GM12891 (cell line): ENCODE measurements at regions not wholly inside any gene's neighbourhood (a gene's known extent, or its start where the extent isn't known, plus 50 kb on each side); places are given as distances from the start of the nearest gene placed in this dataset.

Experiments
- DNase-seq: peaks from one replicate; pipeline ENCODE4 v3.0.0; 2011; ENCODE audit warnings: low spot score; ENCODE audit not compliant: insufficient read length
- FAIRE-seq: peaks from 2 replicates; lab custom pipeline; 2011; peaks lifted over from hg19 to GRCh38; lab: Jason Lieb, UNC
- PAX5 ChIP-seq: IDR thresholded peaks from 2 replicates; pipeline ENCODE4 v1.6.1; 2011; ENCODE audit warnings: low read length, moderate library complexity, mild to moderate bottlenecking; ENCODE audit not compliant: insufficient read depth, severe bottlenecking
- POLR2A ChIP-seq: IDR thresholded peaks from 2 replicates; pipeline ENCODE4 v1.6.1; 2011; ENCODE audit warnings: low read depth, low read length, control low read depth
- POLR2AphosphoS5 ChIP-seq: IDR thresholded peaks from 2 replicates; pipeline ENCODE4 v1.6.1; 2011; ENCODE audit warnings: low read depth, low read length, control low read depth
- POU2F2 ChIP-seq: IDR thresholded peaks from 2 replicates; pipeline ENCODE4 v1.6.1; 2011; ENCODE audit warnings: low read depth, mild to moderate bottlenecking, control low read depth, low read length, moderate library complexity
- SPI1 ChIP-seq: IDR thresholded peaks from 2 replicates; pipeline ENCODE4 v1.6.1; 2011; ENCODE audit warnings: low read depth, low read length, control low read depth
- TAF1 ChIP-seq: IDR thresholded peaks from 2 replicates; pipeline ENCODE4 v1.6.1; 2011; ENCODE audit warnings: low read depth, low read length, control low read depth

- DNase-seq (no peak), FAIRE-seq (no peak)
- TF ChIP-seq POLR2AphosphoS5 (no peak), POLR2A (no peak), POU2F2 (no peak), TAF1 (no peak), SPI1 (no peak), PAX5 (no peak)
Observed at GRCh38 chr21:35646606-35647005, 413.7 kb downstream of the SETD4 start.

- TF ChIP-seq TAF1: no peak
- FAIRE-seq (no peak), DNase-seq (no peak)
Observed at GRCh38 chr21:35645991-35646390, 414.3 kb downstream of the SETD4 start.

- TF ChIP-seq POU2F2 (no peak), POLR2A (no peak), POLR2AphosphoS5 (no peak), TAF1 (no peak), PAX5 (no peak), SPI1 (no peak)
- FAIRE-seq (no peak), DNase-seq (no peak)
Observed at GRCh38 chr21:35644523-35644922, 415.8 kb downstream of the SETD4 start.

GRCh38 chr21:35643176-35643575 lies 417.1 kb downstream of the SETD4 start:
- FAIRE-seq (no peak), DNase-seq (no peak)
- TF ChIP-seq POU2F2 (no peak), POLR2A (no peak), PAX5 (no peak)

GRCh38 chr21:35641271-35642016 lies 418.9 kb downstream of the SETD4 start:
- no peak for TF ChIP-seq POU2F2
- TF ChIP-seq POLR2AphosphoS5: no peak
- TF ChIP-seq TAF1: no peak
- TF ChIP-seq POLR2A: no peak
- TF ChIP-seq PAX5: no peak
- TF ChIP-seq SPI1: no peak
- no peak for FAIRE-seq
- no peak for DNase-seq

- FAIRE-seq (no peak), DNase-seq (no peak)
- TF ChIP-seq SPI1: no peak
- TF ChIP-seq POU2F2: no peak
- no peak for TF ChIP-seq POLR2AphosphoS5
- TF ChIP-seq POLR2A: no peak
- no peak for TF ChIP-seq PAX5
- no peak for TF ChIP-seq TAF1
Observed at GRCh38 chr21:35637431-35637830, 422.9 kb downstream of the SETD4 start.

- DNase-seq (no peak), FAIRE-seq (no peak)
- no peak for TF ChIP-seq POLR2AphosphoS5
- TF ChIP-seq PAX5: no peak
- TF ChIP-seq SPI1: no peak
- TF ChIP-seq POU2F2: no peak
- no peak for TF ChIP-seq TAF1
- TF ChIP-seq POLR2A: no peak
Observed at GRCh38 chr21:35635994-35636393, 424.3 kb downstream of the SETD4 start.

- no peak for TF ChIP-seq POLR2A
- no peak for TF ChIP-seq POLR2AphosphoS5
- no peak for TF ChIP-seq POU2F2
- no peak for TF ChIP-seq PAX5
- no peak for FAIRE-seq
- no peak for DNase-seq
Observed at GRCh38 chr21:35635261-35635660, 425.1 kb downstream of the SETD4 start.

GRCh38 chr21:35633501-35633900 lies 426.8 kb downstream of the SETD4 start:
- FAIRE-seq (no peak), DNase-seq (no peak)
- TF ChIP-seq POU2F2: no peak
- no peak for TF ChIP-seq PAX5
- TF ChIP-seq POLR2AphosphoS5: no peak
- no peak for TF ChIP-seq SPI1

GRCh38 chr21:35632711-35633110 lies 427.6 kb downstream of the SETD4 start:
- DNase-seq (no peak), FAIRE-seq (no peak)
- TF ChIP-seq POLR2A (no peak), PAX5 (no peak), POLR2AphosphoS5 (no peak), POU2F2 (no peak), TAF1 (no peak), SPI1 (no peak)

GRCh38 chr21:35628316-35628715 lies 432.0 kb downstream of the SETD4 start:
- DNase-seq (no peak), FAIRE-seq (no peak)
- TF ChIP-seq POLR2AphosphoS5 (no peak), SPI1 (no peak), TAF1 (no peak), PAX5 (no peak), POU2F2 (no peak), POLR2A (no peak)
